GM19023 (cell line): ENCODE measurements at regions not wholly inside any gene's neighbourhood (a gene's known extent, or its start where the extent isn't known, plus 50 kb on each side); places are given as distances from the start of the nearest gene placed in this dataset.

Source experiments
- ATAC-seq: cut with Tn5 transposase; IDR thresholded peaks from one replicate; pipeline ENCODE4 v1.9.1; 2021; ENCODE audit warnings: mild to moderate bottlenecking, moderate library complexity; ENCODE audit not compliant: unreplicated experiment

DNA sequence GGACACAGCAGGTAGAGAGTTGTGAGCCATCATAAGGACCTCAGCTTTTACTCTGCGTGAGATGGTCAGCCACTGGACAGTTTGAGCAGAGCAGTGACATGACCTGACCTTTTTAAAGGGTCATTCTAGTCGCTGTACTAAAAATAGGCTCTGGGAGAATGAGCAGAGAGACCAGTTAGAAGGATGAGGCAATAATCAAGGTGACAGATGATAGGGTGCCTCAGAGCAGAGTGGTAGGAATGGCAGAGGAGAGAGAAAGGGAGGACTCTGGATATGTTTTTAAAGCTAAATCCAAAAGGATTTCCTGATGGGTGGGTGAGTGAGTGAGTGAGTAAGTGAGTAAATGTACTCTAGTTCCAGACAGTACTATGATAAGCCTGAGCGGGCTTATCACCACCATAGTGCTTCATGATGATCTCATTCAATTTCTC, 83.6 kb upstream of the ARHGAP5 start:
- no peak for ATAC-seq

DNA sequence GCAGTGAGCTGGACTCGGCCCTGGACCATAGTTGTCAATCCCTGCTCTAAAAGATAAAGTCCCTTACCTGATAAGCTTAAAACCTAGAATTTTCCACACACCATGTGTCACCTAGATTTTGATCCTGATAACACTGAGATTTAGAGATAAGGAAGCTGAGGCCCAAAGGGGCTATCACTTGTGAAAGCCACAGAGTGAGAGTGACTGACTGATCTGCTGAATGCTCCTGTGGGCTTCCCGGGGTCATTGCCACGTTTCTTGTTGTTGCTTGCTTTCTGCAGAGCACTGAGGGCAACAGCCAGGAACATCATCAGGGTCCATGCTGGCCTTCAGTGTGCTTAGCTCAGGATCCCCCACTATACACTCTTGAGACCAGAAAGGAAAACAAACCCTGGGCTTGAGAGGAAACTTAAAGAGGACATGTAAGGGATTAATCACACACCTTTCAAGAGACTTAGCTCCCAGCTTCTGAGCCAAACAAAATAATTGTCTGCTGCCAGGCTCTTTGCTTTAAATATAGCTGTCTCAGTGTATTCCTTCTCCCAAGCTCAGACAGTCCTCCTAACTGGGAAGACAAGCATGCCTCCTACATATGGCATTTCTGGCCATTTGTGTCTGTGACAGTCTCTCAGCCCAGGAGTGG, 82.6 kb upstream of the ARHGAP5 start:
- ATAC-seq: no peak

DNA sequence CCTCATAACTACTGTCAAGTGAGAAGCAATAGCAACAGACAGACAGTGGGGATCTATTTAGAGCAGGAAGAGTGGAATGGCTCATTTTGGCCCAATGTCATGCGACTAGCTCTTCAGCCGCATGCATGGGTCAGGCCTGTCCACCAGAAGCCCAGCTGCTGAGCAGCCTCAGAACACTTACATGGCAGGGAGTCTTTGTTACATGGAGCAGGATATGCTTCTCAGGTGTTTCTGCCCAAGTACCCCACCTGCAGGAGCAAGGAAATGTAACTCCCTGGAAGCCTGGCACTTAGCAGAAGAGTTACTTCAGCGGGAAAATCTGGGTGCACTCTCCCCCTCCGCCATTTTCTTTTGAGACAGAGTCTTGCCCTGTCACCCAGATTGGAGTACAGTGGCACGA, 73.5 kb upstream of the ARHGAP5 start:
- no peak for ATAC-seq

DNA sequence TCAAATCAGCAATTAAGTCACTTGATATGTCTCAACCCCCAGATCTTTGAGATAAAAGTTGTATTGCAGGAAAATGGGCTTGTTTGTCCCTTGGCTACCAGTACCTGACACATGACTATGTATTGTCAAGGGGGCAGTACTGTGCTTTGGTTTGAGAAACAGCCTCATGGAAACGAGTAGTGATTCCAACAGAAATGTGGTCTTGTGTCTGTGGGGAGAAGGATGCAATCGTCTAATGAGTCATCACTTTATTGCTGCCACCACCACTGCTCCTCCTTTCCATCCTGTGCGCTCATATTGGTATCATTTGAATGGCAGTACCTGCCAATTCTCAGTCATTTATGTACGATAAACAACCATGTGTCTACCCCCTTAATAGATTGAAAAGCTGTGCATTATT, 72.8 kb upstream of the ARHGAP5 start:
- no peak for ATAC-seq

DNA sequence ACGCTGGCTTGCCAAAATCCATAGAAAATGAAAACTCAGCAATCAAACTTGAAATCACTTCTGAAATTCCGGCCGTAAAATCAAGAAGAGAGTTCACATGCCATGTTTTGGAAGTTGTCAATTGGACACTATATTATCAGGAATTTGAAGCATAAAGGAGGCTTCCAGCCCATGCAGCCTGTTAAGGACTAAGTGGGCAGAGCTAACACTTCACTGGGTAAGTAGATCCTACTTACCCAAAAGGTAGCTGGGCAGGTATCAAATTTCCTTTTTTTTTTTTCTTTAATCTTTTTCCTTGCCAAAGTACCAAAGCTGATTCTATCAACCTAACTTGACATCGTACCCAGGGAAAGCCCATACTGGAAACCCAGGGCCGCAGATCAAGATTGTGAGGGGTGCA, 71.5 kb upstream of the ARHGAP5 start:
- ATAC-seq: no peak

DNA sequence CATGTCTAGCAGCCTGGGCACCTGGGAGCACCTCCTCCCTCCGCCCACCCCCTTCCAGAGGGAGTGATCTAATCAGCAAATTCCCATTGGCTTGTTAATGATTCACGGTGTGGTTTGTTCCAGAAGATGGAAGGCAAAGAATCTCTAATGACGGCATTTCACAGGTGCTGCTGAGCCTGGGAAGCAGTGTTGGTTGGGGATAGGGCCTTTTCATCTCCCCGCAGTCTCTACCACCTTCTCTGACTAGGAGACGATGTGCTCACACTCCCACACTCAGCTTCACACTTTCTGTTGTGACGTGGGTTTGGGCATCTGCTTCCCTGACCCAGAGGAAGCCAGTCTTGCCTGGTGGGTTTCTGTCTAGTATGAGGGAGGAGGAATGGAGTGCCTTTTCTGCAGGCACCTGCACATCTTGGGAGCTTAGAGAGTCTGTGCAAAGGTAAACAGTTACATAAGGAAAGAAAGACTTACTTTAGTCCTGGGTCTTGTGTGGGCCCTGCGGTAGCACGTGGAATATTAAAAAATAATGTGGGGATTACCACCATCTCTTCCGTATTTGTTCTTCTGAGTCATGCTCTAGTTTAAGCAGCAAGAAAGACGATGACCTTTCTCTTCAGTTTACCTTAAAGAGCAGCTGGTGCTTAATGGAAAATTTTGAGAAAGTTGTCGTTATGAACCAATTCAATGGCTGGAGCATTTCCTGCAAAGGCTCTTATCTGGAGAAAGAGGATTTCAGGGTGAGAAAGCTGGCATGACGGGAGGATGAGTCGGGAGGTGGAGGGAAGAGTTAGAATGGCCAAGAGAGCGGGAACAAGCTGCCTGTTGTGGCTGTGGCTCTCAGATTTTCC, 70.6 kb upstream of the ARHGAP5 start:
- no peak for ATAC-seq

DNA sequence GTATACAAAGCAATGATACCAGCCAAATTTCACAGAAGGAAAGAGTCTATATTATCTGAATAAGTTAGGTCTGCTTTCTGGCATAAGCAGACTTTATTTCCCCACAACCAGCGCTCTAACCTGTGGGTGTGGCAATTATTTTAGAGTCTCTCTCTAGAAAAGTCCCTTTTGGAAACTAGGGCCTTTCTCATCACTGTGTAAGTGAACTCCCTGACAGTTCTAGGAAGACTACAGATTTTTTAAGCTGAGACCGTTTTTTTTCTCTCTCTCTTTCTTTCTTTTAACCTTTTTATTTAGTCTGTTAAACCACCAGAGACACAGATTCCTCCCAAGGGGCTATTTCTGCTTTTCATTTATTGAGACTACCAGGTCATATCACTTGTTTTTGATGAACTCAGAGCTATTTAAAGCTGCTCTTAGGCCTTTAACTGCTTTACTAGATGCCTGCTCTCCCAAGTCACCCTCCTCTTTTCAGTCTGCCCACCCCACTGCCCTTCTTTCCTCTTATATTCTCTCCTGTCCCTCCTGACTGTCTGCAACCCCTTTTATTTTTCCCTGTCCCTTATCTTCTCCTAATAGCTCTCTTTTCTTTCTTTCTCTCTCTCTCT, 69.2 kb upstream of the ARHGAP5 start:
- no peak for ATAC-seq

DNA sequence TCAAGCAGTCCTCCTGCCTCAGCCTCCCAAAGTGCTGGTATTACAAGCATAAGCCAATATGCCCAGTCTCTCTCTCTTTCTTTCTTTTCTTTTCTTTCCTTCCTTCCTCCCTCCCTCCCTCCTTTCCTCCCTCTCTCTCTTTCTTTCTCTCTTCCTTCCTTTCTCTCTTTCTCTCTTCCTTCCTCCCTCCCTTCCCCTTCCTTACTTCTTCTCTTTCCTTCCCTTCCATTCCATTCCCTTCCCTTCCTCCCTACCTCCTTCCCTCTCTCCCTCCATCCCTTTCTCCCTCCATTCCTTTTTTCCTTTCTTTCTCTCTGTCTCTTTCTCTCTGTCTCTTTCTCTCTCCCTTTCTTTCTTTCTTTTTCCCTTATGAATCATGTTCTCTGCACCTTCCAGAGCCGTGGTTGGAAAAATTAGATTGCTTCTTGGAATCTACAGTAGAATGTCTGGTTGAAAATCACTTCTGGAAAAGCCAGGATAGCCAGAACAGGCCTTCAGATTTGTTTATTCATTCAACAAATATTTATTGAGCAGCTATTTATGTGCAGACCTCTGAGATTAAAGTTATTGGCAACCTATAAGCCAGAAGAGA, 68.4 kb upstream of the ARHGAP5 start:
- no peak for ATAC-seq

DNA sequence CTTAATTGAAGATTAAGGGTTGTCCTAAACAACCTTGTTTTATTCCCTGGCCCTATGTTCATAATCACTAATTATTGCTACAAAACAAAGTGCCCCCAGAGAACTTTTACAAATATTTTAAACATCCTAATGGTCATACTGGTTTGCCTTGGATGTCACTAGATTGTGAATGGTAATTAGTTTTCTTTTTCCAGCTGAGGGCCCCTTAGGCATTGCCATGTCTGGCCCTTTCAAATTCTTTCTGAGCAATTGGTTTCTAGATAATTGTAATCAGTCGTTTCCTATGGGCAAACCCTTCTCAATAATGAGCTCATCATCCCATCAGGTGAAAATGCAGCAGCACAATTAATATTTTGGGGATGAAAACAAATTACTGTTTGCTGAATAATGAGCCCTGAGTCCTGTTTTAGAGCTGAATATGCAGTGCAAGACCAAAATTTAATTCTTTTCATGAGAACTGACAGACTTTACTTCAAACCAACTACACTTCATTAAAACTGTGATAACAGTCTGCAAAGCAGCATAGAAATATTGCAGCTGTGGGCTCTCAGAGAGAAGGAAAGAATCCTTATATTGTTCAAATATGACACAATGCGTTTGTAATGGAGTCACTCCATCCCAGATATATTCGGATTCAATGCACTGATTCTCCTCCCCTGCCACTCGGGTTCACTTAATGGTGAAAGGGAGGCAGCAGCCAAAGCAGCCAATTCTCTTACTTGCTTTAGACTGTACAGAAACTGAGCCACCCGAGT, 67.7 kb upstream of the ARHGAP5 start:
- ATAC-seq: no peak

DNA sequence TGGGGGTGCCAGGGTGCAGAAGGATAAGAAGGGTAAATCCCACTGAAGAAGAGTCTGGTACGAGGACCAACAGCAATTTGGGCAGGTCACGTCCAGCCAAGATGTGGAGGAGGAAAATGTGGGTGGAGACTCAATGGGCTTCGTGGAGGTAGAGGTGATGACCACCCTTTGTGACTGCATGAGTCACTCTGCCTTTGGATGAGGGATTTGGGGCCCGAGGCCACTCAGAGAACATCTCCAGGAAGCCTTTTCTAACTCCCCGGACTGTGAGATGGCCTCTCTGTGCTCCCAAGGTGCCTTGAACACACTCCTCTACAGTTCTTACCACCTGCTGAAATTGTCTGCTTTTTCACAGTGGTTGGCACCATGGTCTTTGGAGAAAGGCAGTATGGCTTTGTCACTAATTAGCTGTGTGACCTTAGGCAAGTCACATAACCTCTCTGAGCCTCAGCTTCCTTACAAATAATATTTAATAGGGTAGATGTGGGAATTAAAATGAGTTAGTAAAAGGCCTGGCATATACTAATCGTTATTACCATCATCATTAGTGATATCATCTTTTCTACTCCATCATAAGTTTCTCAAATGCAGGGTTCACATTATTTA, 67.0 kb upstream of the ARHGAP5 start:
- ATAC-seq: no peak

DNA sequence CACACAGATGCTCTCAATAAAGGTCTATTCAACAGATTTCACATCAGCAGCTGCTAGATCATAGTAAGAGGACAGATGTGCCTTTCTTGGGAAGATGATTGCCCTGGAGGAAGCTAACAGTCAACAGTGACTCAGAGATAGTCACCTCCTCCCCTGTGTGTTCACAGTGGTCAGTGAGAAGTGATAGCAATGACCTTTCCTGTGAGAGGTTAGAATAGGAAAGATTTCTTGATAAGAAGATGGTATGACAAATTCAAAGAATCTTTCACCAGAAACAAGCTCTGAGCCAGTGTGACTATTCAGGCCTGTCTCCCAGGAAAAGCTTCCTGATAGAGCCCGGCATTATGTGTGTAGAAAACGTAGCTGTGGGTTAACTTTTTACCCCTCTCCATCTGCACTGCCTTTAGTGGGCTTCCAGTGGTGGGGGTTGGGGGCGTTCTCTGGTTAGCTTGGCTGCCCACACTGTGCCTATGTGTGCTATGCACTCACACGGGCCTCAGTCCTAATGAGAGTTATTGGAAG, 66.4 kb upstream of the ARHGAP5 start:
- ATAC-seq: no peak

DNA sequence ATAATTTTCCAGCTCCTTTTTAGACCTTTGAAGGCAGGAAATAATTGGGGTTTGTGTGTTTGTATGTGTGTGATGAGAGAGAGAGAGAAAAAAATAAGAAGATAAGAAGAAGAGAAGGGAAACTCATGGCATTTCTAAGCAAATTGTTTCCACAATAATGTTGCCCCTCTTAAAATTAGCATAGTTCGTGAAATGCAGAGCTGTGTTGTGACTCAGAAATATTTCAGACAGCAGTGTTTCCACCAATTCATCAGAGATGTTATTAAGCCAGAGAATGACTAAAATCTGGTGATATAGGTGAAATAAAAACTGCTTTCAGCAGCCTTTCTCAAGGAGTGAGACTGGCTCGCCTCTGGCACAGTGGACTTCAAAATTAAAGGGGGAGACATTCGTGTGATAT, 65.9 kb upstream of the ARHGAP5 start:
- no peak for ATAC-seq

DNA sequence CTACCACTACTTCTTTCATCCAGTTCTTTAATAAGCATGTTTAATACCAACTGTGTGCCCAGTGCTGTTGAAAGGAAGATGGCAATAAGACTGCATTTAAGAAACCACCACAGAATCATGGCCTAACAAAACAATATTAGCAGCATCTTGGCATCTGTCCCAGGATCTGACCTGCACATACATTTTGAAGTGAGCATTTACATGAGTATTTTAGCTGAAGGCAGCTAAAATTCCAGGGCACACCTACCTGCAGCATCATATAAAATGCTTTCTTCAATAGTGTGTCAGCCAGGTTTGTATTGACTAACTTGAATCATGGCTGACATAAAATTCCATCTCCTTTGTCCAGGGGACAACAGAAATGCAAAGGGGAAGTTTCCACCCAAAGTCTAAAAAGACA, 65.0 kb upstream of the ARHGAP5 start:
- ATAC-seq: no peak

DNA sequence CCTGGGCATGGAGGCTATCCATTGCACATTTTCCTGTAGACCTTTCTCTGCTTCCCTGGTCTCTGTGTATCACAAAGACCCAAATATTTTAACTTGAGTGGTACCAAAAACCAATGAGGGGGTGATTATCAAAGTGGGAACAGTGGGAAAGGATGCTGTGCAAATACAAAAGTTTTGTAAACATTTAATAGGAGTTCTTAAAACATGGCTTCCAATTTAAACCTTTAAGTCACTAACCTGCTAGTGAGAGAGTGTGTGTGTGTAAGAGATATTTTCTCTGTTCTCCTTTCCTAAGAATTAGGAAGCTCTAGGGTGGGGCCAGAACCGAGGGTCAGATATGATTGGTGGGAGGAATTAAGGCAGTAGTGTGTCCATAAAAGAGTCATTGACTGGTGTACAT, 64.5 kb upstream of the ARHGAP5 start:
- ATAC-seq: no peak

DNA sequence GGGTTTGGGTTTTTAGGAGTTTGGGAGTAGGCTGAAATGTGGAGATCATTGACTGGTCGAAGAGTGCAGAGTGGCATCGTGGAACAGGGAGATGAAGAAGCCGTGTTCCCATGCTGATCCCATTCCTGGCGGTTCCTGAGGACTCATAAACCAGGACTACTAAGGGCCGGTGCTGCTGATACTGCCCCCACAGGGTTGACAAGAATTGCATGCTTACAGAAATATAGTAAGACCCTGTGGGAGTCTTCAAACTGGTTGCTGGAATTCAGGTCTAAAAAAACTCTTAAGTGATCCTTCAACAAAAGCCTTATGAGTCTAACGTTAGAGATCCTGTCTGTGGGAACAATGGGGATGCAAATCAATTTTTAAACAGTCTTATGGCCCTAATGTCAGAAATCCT, 64.0 kb upstream of the ARHGAP5 start:
- no peak for ATAC-seq

DNA sequence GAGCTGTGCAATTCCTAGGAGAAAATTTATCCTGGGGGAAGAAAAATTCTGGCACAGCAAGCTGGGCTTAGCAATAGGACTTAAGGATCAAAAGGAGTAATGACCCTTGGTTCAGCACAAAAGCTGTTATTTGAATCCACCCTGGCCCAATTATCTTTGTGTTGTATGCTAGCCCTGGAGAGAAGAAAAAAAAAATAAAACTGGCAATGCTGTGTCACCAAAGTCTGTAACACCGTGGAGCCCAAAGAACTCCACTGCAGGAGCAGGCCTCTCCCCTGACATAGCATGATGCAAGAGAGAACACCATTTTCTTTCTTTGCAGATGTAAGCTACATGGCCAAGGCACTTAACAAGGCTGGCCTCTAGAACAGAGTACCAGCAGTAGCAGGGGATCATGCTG, 63.0 kb upstream of the ARHGAP5 start:
- ATAC-seq: no peak

DNA sequence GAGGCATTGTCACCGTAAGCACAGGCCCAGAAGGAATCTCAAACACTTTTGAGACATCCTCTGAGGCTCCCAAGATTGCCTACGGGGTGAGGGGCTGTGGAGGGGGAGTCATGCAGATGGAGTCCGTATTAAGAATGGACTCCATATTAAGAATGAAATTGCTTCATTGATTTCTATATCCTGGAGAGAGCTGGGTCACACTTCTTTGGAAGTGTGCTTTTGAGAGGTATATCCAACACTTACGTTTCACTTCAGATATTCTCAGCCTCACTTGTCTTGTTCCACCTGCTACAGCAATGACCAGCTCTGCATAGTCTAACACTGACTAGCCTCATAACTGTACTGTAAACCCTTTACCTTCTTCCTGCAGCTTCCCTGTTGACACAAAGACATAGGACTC, 62.6 kb upstream of the ARHGAP5 start:
- no peak for ATAC-seq

DNA sequence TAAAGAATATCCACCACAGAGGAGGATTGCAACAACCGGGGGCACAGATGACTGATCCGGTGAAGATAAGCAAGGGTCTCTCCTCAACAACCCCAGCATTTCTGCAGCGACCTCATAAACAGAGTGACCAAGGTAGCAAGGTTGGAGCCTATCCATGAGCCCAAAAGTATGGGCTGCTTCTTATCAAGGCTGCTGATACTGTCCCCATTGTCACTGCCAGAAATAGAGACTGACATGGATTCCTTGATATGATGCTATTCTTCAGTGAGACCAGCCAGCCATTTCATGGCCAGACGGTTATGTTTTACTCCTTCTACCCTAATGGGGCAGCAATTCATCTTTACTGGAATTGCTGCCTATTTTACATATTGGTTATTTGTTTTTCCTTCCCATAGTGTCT, 61.9 kb upstream of the ARHGAP5 start:
- ATAC-seq: no peak

DNA sequence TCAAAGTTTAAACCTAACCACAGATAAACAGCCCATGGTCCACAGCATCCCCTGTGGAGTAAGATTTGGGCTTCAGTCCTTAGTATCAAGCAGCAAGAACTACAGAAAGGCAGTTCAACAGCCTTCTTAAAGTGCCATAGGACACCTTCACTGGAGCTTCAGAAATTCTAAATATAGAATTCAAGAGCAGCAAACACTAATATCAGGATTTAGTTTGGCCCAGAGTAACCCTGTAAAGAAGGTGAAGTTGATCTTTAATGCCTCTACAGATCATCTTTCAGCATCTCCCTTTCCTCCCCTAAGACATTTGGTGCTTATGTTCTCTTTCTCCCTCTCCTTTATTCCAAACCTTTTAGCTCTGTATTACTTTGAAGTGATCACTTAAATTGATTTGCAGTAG, 59.5 kb upstream of the ARHGAP5 start:
- no peak for ATAC-seq

DNA sequence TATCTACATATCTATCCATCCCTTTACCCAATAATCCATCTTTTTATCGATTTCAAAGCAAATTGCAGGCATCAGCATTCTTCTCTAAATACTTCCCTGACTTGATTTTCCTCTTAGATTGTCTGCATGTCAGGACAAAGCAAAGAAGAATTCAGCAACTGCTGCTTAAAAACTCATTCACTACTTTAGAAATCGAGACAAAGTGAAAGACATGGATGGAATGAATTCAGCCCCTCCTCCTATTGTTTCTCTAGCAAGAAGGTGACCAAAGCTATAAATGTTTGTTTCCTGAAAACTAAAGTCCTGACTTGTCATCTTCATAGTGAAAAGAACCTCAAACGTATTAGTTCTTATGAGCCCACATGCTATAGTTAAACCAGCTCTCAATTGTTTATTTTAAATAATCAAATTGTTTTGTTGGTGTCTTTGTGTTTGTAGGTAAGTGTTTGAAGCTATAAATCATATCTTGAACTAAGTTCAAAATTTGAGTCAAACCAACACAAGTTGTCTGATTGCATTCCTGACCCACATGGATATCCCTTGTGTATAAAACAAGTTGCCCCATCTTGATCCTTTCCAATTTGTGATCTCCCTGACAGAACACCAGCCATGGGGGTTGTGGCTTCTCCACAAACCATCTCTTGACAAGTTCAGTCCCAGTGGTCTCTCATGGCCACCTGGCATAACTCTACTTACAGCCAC, 58.6 kb upstream of the ARHGAP5 start:
- ATAC-seq: no peak
